GM21825 (cell line): ENCODE measurements at regions not wholly inside any gene's neighbourhood (a gene's known extent, or its start where the extent isn't known, plus 50 kb on each side); places are given as distances from the start of the nearest gene placed in this dataset.

Source experiments
- ATAC-seq: cut with Tn5 transposase; IDR thresholded peaks from one replicate; pipeline ENCODE4 v1.9.1; 2021; ENCODE audit warnings: mild to moderate bottlenecking, moderate library complexity; ENCODE audit not compliant: unreplicated experiment

DNA sequence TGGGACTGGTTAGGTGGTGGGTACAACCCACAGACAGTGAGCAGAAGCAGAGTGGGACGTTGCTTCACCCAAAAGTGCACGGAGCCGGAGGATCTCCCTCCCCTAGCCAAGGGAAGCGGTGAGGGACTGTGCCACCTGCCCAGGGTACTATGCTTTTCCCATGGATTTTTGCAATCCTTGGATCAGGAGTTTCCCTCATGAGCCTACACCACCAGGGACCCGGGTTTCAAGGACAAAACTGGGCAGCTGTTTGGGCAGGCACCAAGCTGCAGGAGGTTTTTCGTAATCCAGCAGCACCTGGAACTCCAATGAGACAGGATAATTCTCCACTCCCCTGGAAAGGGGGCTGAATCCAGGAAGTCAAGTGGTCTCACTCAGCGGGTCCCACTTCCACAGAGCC, 209.1 kb upstream of the CXCL12 start:
- no peak for ATAC-seq

DNA sequence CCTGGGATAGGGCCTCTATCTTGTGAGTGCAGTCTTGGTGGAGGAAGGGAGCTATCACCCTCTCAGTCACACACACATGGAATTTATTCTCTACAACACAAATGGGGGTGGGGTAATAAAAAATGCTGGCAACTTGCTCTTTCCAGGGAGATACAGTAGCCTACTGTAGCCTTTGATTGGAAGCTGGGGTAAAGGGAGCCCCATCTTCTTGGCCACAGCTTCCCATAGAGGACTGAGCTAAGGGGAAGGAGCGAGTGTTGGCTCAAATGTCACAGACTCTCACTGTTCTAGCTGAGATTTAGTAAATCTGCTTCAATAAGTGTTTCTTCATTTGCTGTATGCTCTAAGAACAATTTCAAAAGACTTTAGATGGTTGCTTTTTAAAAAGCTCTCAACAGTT, 222.2 kb upstream of the CXCL12 start:
- no peak for ATAC-seq

DNA sequence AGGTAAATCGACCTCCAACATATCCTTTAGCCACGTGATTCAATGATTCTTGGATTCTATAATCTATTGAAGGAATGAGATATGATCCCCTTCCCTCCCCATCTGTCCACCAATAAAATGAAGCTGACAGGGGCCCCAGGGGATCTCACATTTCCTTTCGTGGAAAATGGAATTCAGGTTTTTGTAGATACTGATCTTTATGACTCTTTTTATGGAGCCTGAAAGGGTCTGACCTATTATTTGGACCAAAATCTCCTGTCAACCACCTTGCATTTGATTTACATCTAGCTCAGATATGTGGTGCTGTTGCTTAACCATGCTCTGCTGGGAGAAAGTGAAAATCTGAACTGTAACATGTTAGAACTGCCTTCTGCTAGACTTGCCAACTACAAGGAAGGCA, 234.0 kb upstream of the CXCL12 start:
- ATAC-seq, result no peak

DNA sequence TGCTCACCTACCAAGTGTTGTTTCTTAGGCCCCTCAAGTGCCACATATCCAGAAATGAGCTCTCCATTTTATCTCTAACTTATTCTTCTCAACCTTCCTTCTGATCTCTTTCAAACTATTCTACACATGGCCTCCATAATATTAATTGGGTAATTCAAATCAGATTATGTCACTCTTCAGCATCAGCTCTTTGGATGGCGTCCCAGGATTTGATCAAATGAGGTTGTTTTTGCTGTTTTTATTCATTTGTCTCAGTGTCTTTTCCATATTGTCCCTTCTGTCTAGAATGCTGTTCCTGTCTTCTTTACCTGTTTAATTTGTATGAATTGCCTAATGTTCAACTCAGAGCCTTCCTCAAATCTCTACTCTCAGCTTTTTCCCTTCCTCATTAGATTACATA, 234.6 kb upstream of the CXCL12 start:
- ATAC-seq, result no peak

DNA sequence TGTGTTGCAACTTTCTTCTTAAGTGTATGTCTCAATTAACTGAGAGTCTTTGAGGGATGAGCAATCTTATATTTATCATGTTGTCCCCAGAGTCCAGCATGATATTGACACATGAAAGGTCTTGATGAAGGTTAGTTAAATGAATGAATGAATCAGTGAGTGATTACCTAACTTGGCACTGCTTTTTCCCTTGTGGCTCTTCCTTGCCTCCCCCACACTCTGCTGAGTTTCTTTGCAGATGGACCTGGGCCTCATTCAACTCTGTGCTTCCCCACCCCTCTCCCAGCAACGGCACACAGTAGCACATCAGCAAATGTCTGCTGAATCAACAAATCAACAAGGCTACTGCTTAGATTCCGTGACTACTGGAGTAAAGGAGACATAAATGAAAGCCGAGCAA, 235.1 kb upstream of the CXCL12 start:
- ATAC-seq, result no peak

DNA sequence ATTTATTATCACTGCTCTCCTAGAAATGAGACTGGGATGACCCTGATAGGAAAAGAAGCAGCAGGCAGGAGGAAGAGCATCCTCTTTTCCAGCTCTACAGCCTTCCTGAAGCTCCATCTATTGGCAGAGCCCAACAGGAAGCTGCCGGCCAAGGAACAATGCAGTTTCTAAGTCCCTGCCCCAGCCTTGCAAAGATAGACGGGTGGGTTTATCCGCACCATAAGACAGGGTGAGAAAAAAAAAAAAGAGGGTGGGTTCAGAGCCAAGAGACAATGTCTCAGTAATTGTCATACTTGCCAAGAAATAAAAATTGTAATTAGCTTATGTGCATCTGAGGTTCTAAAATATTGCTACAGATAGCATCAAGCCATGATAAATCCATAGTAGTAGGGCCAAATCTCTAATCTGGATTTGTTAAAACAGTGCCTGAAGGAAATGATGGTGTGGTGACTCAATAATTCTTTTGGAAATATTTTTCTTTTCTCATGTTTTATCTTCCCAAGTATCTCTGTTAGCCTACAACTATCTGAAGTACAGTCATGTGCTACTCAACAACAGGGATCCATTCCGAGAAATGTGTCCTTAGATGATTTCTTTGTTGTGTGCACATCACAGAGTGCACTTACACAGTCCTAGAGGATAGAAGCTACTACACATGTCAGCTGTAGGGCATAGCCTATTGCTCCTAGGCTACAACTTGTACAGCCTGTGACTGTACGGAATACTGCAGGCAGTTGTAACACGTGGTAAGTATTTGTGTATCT, 242.9 kb upstream of the CXCL12 start:
- ATAC-seq, result no peak

DNA sequence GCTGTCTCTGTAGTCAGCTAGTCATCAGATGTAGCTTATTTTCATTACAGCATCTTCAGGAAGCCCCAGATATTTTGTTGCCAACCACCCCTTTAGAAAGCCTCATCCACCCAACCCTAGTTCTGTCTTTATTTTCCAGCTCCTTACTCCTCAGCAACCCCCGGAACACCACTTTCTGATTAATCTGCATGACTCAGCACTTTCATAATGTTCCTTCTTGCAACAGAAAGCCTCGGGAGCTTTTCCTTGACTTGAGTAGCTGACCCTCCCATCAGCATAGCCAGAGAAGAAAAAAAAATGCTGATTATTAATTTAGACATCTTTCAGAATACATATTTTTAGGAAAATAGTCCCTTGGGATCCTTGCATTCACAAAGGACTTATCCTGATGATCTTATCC, 244.0 kb upstream of the CXCL12 start:
- ATAC-seq, result no peak

DNA sequence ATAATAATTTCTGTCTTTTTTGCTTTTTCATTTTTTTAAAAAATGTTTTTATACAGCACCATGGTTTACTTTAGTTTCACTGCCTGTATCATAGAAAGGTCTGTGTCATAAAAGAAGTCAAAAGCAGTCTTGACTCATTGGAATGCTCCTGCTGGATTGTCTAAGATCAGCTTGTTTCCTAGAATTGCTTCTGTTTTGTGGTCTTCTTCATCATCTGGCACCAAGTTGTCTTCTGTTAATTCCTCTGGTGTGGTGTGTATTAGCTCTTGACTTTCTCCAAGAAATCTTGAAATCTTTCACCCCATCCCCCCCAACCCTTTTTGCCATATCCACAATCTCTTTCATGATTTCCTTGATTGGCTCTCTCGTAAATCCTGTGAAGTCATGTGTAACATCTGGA, 250.3 kb upstream of the CXCL12 start:
- ATAC-seq, result no peak

DNA sequence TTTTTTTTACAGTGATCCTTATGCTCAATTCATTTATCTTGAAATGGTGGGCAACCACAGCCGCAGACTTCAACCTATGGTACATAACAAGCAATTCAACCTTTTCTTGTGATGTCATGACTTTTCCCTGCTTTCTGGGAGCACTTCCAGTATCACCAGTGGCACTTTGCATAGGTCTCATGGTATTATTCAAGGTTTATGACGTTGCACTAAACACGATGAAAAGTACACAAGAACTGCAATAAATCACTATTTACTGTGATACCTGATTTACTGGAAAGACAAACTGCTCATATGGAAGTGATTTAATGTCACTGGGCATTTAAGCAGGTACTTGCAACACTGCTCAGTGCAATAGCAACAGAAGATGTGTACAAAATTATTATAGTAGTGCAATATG, 251.7 kb upstream of the CXCL12 start:
- ATAC-seq, result no peak

DNA sequence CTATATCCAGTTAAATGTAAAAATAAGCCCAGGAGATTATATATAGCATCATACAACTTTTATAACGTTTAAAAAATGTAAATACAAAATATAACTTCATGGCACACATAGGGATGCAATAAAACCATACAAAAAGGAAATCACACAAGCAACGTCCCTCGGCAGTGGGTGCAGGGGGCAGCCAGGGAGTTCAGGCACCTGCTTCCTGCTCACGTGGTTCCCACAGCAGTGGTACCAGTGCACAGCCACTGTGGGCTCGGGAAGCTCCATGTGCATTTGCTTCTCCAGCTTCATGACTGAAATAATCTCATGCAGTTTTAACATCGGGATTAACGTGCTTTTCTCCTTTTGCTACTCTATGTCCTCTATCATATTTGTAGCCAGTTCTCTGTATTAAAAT, 255.5 kb upstream of the CXCL12 start:
- no peak for ATAC-seq

DNA sequence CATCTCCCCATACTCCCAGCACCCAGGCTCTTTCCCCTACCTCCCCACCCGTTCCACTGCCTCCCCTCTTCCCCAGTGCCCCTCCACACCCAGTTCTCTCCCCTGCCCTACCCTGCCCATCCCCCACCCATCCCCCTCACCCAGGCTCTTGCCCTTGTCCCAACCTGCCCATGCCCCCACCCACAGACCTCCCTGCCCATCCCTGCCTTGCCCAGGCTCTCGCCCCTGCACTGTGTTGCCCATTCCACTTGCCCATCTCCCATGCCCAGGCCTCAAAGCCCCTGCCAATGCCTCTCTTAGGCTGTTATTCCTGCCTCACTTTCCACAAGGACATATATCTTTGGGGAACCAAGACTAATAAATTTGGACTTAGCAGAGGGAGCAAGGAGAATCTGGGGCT, 262.6 kb upstream of the CXCL12 start:
- ATAC-seq, result no peak

DNA sequence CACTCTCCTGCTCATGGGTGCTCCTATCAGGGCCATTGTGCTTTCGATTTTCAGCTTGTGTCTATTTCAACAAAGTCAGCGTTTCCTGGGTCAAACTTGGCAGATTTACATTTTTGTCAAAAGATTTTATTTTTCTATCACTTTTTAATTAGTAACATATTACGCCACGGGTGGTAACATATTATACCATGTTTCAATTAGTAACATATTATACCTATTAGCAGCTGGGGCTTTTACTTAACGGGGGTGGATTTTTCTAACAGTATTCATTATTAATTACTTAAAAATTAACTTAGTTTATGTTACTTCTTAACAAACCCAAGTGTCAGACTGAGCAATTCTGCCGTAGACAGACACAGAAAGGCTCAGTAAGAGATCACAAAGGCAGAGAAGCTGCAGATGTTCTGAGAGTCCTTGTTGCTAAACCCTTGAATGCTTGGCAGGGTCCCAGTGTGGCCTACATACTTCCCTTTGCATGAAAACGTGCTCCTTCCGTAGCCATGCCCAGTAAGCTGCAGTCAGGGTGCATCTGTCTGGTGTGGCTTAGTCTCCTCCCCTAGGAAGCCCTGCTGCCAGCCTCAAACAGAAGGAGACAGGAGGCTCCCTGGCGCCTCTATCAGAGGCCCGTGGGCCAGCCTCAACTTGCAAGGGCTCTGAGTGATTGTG, 263.1 kb upstream of the CXCL12 start:
- peak; percentile 65 for ATAC-seq

DNA sequence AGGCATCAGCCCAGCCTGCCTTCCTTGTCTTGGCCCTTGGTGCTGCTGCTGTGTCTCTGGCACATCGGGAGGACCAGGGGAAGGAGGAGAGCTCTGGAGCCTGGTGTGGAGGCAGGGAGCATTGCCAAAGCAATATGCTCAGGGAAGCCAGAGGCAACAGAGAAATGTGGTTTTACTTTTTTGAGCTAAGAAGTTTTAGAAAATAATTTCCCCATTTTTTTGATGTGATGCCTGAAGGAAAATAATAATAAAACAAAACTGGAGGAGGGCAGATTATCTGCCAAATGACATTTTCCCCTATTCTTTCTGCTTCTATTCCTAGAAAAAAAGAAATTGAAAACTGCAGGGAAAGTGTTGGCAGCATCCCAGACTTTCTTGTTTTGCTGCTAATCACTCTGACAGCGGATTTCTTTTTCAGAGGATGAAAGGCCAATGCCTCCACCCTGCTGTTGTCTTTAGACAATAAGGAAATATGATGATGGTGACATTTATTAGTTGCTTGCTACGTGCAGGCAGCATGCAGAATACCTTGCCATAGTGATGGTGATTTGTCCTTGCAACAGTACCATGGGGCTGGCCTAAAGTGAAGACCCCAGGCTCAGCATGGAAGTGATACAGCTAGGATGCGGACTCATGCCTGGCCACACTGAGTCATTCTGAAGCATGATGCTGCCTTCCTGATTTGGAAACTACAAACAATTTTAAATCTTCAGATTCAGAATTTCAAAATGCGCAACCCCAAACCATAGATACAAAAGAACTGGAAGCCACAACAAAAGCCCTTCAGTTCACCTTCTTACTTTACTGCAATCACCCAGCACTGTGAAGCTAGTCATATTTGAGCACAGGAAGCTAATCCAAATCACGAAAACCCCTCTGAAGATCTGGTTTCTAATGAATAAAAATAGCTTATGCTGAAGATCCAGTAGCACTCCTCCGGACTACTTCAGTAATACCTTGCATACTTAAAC, 260.2 kb upstream of the TMEM72 start:
- no peak for ATAC-seq

DNA sequence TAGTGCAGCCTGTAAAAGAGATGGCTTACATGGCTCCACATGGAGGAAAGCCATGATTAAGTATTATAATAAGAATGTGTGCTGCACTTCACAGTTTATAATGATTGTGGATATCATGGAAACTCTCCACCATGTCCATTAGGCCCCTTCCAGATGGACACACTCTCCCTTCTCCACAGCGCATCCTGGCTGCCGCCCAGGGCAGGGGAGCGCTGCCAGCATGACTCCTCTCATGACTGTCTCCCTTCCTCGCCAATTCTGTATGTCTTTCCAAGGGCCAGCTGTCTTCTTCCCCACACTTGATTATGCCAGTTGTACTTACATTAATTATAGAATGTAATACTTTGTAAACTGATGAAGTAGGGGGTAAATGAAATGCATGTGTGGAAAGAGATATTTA, 259.3 kb upstream of the TMEM72 start:
- ATAC-seq, result no peak

DNA sequence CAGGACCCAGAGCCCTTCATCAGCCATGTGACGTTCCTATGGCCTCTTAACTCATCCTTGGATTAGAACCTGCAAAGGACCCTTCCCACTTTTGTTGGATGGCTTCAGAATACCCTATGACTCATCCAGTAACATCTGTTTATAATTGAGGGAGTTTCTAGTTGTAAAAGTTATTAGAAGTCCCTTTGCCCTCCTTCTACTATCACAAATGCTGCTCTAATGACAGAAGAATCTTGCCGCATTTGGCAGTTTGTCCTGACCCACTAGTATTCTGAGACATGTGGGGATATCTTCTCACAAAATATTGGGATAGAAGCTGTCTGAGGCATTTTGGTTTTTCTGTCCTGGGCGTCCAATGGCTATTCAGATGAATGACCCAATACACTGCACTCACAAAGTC, 251.8 kb upstream of the TMEM72 start:
- ATAC-seq, result no peak

DNA sequence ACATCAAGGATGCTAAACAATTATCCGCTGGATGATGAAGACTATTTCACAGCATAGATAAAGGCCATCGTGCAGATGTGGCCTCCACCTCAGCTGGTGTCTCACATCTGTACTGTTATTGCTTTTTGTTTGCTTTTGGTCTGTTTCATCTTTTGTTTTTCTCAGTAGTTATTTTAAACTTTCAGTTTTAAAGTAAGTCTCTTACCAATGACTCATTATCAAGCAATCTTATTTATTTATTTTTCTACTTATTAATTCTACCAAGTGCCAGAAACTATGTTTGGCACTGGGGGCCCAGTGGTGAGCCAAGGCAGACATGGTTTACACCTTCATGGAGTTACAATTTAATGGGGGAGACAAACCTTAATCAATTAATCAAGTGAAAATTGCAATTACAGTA, 250.9 kb upstream of the TMEM72 start:
- no peak for ATAC-seq

DNA sequence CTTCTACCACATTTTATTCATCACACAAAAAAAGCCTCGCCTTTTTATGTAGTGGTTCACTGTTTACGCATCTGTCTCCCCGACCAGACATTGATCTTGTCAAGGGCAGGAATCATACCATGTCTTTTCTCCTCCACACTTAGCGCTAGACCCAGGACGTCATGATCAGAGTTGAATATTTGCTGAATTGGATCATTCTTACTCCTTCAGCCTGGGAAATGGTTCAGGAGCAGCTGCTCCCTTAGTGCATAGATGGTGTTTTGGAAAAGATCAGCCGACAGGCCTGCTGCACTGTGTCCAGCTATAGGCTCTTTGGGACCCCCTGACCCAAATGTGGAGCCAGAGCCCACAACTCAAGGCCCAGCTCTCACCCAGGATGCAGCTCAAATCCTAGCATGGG, 249.1 kb upstream of the TMEM72 start:
- no peak for ATAC-seq

DNA sequence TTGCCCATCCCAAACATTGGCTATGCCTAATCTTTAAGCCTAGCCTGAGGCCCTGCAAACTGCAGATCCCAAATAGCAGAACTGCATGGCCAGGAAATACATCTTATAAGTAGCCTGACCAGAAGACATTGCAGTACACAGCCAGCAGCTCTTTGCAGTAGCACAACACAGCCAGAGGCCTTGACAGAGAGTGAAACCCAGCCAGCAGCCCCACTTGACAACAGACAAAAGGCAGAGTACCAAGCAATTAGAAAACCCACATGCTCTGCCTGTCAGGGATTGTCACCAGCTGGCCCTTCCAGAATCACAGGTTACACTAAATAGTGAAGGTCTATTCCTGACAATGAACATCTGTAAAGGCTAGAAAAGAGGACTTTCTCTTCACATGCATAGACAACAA, 242.8 kb upstream of the TMEM72 start:
- ATAC-seq, result no peak

DNA sequence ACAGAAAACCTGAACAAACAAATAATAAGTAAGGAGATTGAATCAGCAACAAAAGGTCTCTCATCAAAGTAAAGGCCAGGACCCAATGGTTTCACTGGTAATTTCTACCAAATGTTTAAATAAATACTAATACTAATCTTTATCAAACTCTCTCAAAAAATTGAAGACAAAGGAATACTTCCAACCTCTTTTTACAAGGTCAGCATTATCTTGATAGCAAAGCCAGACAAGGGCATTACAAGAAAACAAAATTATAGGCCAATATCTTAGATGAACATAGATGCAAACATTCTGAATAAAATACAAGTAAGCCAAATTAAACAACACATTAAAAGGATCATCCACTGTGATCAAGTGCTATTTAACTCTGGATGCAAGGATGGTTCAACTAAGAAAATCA, 239.8 kb upstream of the TMEM72 start:
- ATAC-seq, result no peak

DNA sequence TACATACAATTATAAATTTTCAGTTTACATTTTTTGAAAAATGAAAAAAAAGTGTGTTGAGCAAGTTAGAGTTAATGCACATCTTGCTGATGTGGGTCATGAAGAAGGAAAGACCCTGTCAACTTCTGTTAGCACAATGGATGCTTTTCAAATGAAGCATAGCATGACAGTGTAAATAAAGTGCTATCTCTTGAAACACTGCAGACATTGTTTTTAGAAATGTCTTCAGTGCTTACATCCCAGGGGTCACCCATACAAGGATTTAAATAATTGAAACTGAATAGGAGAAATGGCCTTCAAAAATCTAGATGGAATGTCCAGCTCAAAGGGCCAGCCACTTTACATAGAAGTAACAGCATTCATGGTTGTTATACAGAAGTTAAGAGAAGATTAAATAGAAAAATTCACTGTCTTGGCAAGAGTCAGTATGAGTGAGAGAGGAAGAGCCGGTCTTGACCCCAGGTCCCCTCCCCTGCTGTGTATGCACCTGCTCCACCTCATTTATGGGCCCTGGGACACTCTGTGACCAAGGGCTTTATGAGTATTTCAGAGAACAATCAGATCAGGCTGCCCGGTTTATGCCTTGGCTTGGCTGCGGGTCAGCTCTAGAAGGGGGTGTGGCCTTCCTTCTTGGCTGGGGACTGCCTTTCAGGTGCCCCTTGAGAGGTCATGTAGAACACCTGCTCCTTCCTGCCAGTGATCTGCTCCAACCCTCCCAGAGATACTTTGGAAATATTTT, 237.7 kb upstream of the TMEM72 start:
- no peak for ATAC-seq
